Keratinocyte (primary cell): ENCODE measurements at regions not wholly inside any gene's neighbourhood (a gene's known extent, or its start where the extent isn't known, plus 50 kb on each side); places are given as distances from the start of the nearest gene placed in this dataset.
A peak's percentile ranks its signal among the peaks of the same experiment; 100 is the strongest.
"Not testable (repeated sequence)": the region's sequence is repeated elsewhere in the genome, so short reads cannot be mapped to it uniquely, and the experiment has no call there.

Experiments
- DNase-seq: peaks from one replicate; pipeline ENCODE4 v3.0.0-alpha.2; 2011; ENCODE audit warnings: low read depth, missing footprints, low spot score
- FAIRE-seq: peaks from 2 replicates; lab custom pipeline; 2011; peaks lifted over from hg19 to GRCh38; lab: Jason Lieb, UNC
- H2AFZ ChIP-seq: 2 replicates; pipeline ENCODE4 v1.6.0; 2012; ENCODE audit warnings: low read length, control low read depth, inconsistent platforms; ENCODE audit not compliant: control insufficient read depth
- H3K27ac ChIP-seq: 2 replicates; pipeline ENCODE4 v1.5.1; 2011; ENCODE audit warnings: low read length; ENCODE audit not compliant: control insufficient read depth, insufficient read depth
- H3K27me3 ChIP-seq: 3 replicates; pipeline ENCODE4 v1.6.0; 2011; ENCODE audit warnings: low read length; ENCODE audit not compliant: control insufficient read depth, insufficient read depth; ENCODE audit errors: extremely low read depth
- H3K36me3 ChIP-seq, 2 experiments: 2 replicates in 1 of 2; 3 replicates in 1 of 2; pipeline ENCODE4 v1.5.1; 2011; ENCODE audit warnings: low read length in 2 of 2, mild to moderate bottlenecking in 1 of 2; ENCODE audit not compliant: control insufficient read depth in 2 of 2, insufficient read depth in 2 of 2; ENCODE audit errors: extremely low read depth in 1 of 2
- H3K4me1 ChIP-seq: 3 replicates; pipeline ENCODE4 v1.5.1; 2011; ENCODE audit warnings: low read length; ENCODE audit not compliant: control insufficient read depth, insufficient read depth; ENCODE audit errors: extremely low read depth
- H3K4me2 ChIP-seq: 3 replicates; pipeline ENCODE4 v1.6.0; 2011; ENCODE audit warnings: low read depth, low read length; ENCODE audit not compliant: control insufficient read depth, insufficient read depth; ENCODE audit errors: extremely low read depth
- H3K4me3 ChIP-seq, 3 experiments: fragments of 200-600 bp in 1 of 3; sonication (generic) in 1 of 3; 2 replicates in 2 of 3; 3 replicates in 1 of 3; pipeline ENCODE4 v1.5.1; 2011 to 2016; ENCODE audit warnings: low read length in 3 of 3, mild to moderate bottlenecking in 3 of 3, control low read depth in 2 of 3, inconsistent platforms in 1 of 3, low read depth in 1 of 3, mixed read lengths in 1 of 3, mixed run types in 1 of 3, moderate library complexity in 1 of 3; ENCODE audit not compliant: control insufficient read depth in 2 of 3, insufficient read depth in 2 of 3; ENCODE audit errors: extremely low read depth in 1 of 3
- H3K79me2 ChIP-seq: 2 replicates; pipeline ENCODE4 v1.6.0; 2012; ENCODE audit warnings: low read length; ENCODE audit not compliant: control insufficient read depth, insufficient read depth
- H3K9ac ChIP-seq: 3 replicates; pipeline ENCODE4 v1.6.0; 2011; ENCODE audit warnings: low read length; ENCODE audit not compliant: control insufficient read depth, insufficient read depth; ENCODE audit errors: extremely low read depth
- H3K9me1 ChIP-seq: 3 replicates; pipeline ENCODE4 v1.6.0; 2011; ENCODE audit warnings: low read length; ENCODE audit not compliant: control insufficient read depth, insufficient read depth; ENCODE audit errors: extremely low read depth
- H3K9me3 ChIP-seq: 2 replicates; pipeline ENCODE4 v1.5.1; 2012; ENCODE audit warnings: low read depth, low read length; ENCODE audit not compliant: control insufficient read depth
- H4K20me1 ChIP-seq: 3 replicates; pipeline ENCODE4 v1.6.0; 2011; ENCODE audit warnings: low read length; ENCODE audit not compliant: control insufficient read depth, insufficient read depth; ENCODE audit errors: extremely low read depth
- EZH2 ChIP-seq: IDR thresholded peaks from one replicate; pipeline ENCODE4 v1.6.1; 2012; ENCODE audit warnings: inconsistent platforms, mild to moderate bottlenecking, low read length, moderate library complexity
- dilution Hi-C: fragments of 300-500 bp; cut with MboI; formaldehyde crosslinking; loops from one replicate; pipeline ENCODE4 v1.7.0; 2020; ENCODE audit warnings: low sequenced_read_pairs; ENCODE audit not compliant: extremely low pct_ligation_motif_present
- TF ChIP-seq, protein P1 (sequence below), 3 experiments: IDR thresholded peaks in 1 of 3; conservative IDR thresholded peaks in 1 of 3; optimal IDR thresholded peaks in 1 of 3; 2 replicates in 2 of 3; 3 replicates in 1 of 3; pipeline versions ENCODE3 to v1.5.1; 2011; ENCODE audit warnings: low read length in 3 of 3, mild to moderate bottlenecking in 3 of 3, moderate library complexity in 2 of 3, control low read depth in 1 of 3, inconsistent platforms in 1 of 3; ENCODE audit not compliant: insufficient read depth in 2 of 3; ENCODE audit errors: extremely low read depth in 1 of 3

DNA sequence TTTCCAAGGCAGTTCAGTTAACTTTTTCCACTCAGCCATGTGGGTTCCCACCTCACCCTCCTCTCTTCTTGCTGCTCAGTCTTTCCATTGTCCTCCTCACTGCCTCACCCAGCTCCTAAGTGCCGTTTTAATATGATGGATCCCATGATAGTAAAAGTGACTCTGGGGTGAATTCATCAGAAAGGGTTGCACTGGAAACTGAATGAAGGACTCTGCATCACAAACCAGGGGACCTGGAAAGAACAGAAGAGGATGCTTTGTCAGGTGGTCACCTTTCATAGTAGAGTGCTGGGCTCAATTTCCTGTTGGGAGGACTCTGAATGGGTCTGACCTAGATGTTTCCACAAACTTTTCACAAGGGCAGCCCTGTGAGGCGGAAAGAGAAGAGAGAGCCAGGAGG is 67.8 kb upstream of the SLC8A3 start:
- H3K27ac ChIP-seq = no peak overlapping the region
- H3K4me2 ChIP-seq = no peak overlapping the region
- no peak for FAIRE-seq
- peaks cover 4% of the 10 kb centered on the region for H3K4me1 ChIP-seq
- H2AFZ ChIP-seq = no peak overlapping the region
- H3K36me3 ChIP-seq = no peaks in the 10 kb centered on the region
- no peak overlapping the region for H3K9ac ChIP-seq
- H3K9me1 ChIP-seq = no peaks in the 10 kb centered on the region
- no peaks in the 10 kb centered on the region for H4K20me1 ChIP-seq
- H3K27me3 ChIP-seq = peaks cover 9% of the 10 kb centered on the region
- DNase-seq = no peak
- H3K4me3 ChIP-seq = no peak overlapping the region
- no peak for TF ChIP-seq EZH2
- TF ChIP-seq, protein P1, sequence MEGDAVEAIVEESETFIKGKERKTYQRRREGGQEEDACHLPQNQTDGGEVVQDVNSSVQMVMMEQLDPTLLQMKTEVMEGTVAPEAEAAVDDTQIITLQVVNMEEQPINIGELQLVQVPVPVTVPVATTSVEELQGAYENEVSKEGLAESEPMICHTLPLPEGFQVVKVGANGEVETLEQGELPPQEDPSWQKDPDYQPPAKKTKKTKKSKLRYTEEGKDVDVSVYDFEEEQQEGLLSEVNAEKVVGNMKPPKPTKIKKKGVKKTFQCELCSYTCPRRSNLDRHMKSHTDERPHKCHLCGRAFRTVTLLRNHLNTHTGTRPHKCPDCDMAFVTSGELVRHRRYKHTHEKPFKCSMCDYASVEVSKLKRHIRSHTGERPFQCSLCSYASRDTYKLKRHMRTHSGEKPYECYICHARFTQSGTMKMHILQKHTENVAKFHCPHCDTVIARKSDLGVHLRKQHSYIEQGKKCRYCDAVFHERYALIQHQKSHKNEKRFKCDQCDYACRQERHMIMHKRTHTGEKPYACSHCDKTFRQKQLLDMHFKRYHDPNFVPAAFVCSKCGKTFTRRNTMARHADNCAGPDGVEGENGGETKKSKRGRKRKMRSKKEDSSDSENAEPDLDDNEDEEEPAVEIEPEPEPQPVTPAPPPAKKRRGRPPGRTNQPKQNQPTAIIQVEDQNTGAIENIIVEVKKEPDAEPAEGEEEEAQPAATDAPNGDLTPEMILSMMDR (optimal IDR thresholded peaks at IDR 0.05 in 1 of 3, IDR thresholded peaks at IDR 0.05 in 1 of 3, conservative IDR thresholded peaks at IDR 0.05 in 1 of 3; ENCODE audit: extremely low read depth in 1 of 3, insufficient read depth in 2 of 3, low read length in 3 of 3) = no peak
- dilution Hi-C loops = no loop called here
- no peaks in the 10 kb centered on the region for H3K79me2 ChIP-seq
- H3K9me3 ChIP-seq = no peaks in the 10 kb centered on the region

- H3K36me3 ChIP-seq, H3K9ac ChIP-seq, H3K9me1 ChIP-seq, H3K9me3 ChIP-seq, H3K27me3 ChIP-seq, FAIRE-seq, H4K20me1 ChIP-seq, H3K79me2 ChIP-seq, H2AFZ ChIP-seq, H3K27ac ChIP-seq, DNase-seq, H3K4me1 ChIP-seq, dilution Hi-C loops: not testable (repeated sequence)
- H3K4me2 ChIP-seq = peak overlapping the region; percentile 45
- peak overlapping the region in 2 of 3 experiments; percentile 18 to 57 for H3K4me3 ChIP-seq
These were observed 66.6 kb upstream of the SLC8A3 start for GRCh38 chr14:70255071-70256057.
